Mesenchymal stem cell (in vitro differentiated cells and primary cell): ENCODE measurements at regions not wholly inside any gene's neighbourhood (a gene's known extent, or its start where the extent isn't known, plus 50 kb on each side); places are given as distances from the start of the nearest gene placed in this dataset.

Experiments
- DNase-seq: peaks from one replicate; pipeline ENCODE4 v3.0.0-alpha.2; 2013
- H2AFZ ChIP-seq: one replicate; pipeline ENCODE4 v1.6.1; 2013; ENCODE audit warnings: low read depth, mild to moderate bottlenecking, control low read depth, inconsistent platforms, low read length, moderate library complexity
- H2AK5ac ChIP-seq: 2 replicates; pipeline ENCODE4 v1.6.1; 2013; ENCODE audit warnings: low read length, moderate library complexity, mild to moderate bottlenecking, inconsistent platforms; ENCODE audit not compliant: severe bottlenecking
- H2BK120ac ChIP-seq: one replicate; pipeline ENCODE4 v1.6.1; 2013; ENCODE audit warnings: low read depth, mild to moderate bottlenecking, inconsistent platforms, low read length, moderate library complexity
- H2BK12ac ChIP-seq, 2 experiments: one replicate each; pipeline ENCODE4 v1.6.1; 2013; ENCODE audit warnings: inconsistent platforms in 2 of 2, low read length in 2 of 2, mild to moderate bottlenecking in 2 of 2, moderate library complexity in 2 of 2, control low read depth in 1 of 2
- H2BK15ac ChIP-seq: one replicate; pipeline ENCODE4 v1.6.1; 2013; ENCODE audit warnings: mild to moderate bottlenecking, low read depth, inconsistent platforms; ENCODE audit not compliant: poor library complexity, severe bottlenecking
- H2BK5ac ChIP-seq: 2 replicates; pipeline ENCODE4 v1.6.1; 2013; ENCODE audit warnings: low read depth, mild to moderate bottlenecking, low read length, control low read depth, inconsistent platforms; ENCODE audit not compliant: poor library complexity, severe bottlenecking
- H3K14ac ChIP-seq, 2 experiments: one replicate each; pipeline ENCODE4 v1.6.1; 2013; ENCODE audit warnings: inconsistent platforms in 2 of 2, low read length in 2 of 2, control low read depth in 1 of 2, mild to moderate bottlenecking in 1 of 2, moderate library complexity in 1 of 2
- H3K18ac ChIP-seq, 2 experiments: one replicate each; pipeline ENCODE4 v1.6.1; 2013; ENCODE audit warnings: inconsistent platforms in 2 of 2, low read length in 2 of 2, control low read depth in 1 of 2, low read depth in 1 of 2, mild to moderate bottlenecking in 1 of 2
- H3K23ac ChIP-seq, 2 experiments: one replicate each; pipeline ENCODE4 v1.6.1; 2013; ENCODE audit warnings: inconsistent platforms in 2 of 2, low read length in 2 of 2, mild to moderate bottlenecking in 2 of 2, moderate library complexity in 2 of 2, control low read depth in 1 of 2
- H3K27ac ChIP-seq: 2 replicates; pipeline ENCODE4 v1.5.1; 2013; ENCODE audit warnings: mild to moderate bottlenecking, moderate library complexity, low read length, control low read depth, inconsistent platforms; ENCODE audit not compliant: poor library complexity, severe bottlenecking
- H3K27me3 ChIP-seq, 2 experiments: 2 replicates each; pipeline versions ENCODE4 v1.6.1 to v1.7.0; 2013; ENCODE audit warnings: low read length in 2 of 2, mild to moderate bottlenecking in 2 of 2, moderate library complexity in 2 of 2, control low read depth in 1 of 2, inconsistent platforms in 1 of 2; ENCODE audit not compliant: control insufficient read depth in 1 of 2, insufficient read depth in 1 of 2
- H3K36me3 ChIP-seq, 2 experiments: 2 replicates each; pipeline versions ENCODE4 v1.6.1 to v1.7.0; 2013; ENCODE audit warnings: low read length in 2 of 2, control low read depth in 1 of 2, inconsistent platforms in 1 of 2, low read depth in 1 of 2, mild to moderate bottlenecking in 1 of 2; ENCODE audit not compliant: insufficient read depth in 2 of 2, control insufficient read depth in 1 of 2
- H3K4ac ChIP-seq, 2 experiments: one replicate each; pipeline ENCODE4 v1.6.1; 2013; ENCODE audit warnings: inconsistent platforms in 2 of 2, low read length in 2 of 2, mild to moderate bottlenecking in 2 of 2, moderate library complexity in 2 of 2, control low read depth in 1 of 2, low read depth in 1 of 2
- H3K4me1 ChIP-seq: 2 replicates; pipeline ENCODE4 v1.6.1; 2013; ENCODE audit warnings: low read depth, low read length, control low read depth; ENCODE audit not compliant: control insufficient read depth, insufficient read depth
- H3K4me2 ChIP-seq: 2 replicates; pipeline ENCODE4 v1.6.1; 2013; ENCODE audit warnings: low read length, mild to moderate bottlenecking, inconsistent platforms; ENCODE audit not compliant: poor library complexity, severe bottlenecking
- H3K4me3 ChIP-seq, 2 experiments: 2 replicates each; pipeline versions ENCODE4 v1.5.1 to v1.7.0; 2013; ENCODE audit warnings: low read length in 2 of 2, mild to moderate bottlenecking in 2 of 2, control low read depth in 1 of 2, low read depth in 1 of 2; ENCODE audit not compliant: insufficient read depth in 1 of 2
- H3K79me1 ChIP-seq: replicated peaks from 2 replicates; pipeline ENCODE4 v1.6.1; 2013; ENCODE audit warnings: mild to moderate bottlenecking, control low read depth, low read length, inconsistent platforms; ENCODE audit not compliant: poor library complexity, severe bottlenecking
- H3K9ac ChIP-seq: 2 replicates; pipeline ENCODE4 v1.7.0; 2013; ENCODE audit warnings: mild to moderate bottlenecking, low read length, moderate library complexity
- H3K9me3 ChIP-seq: 2 replicates; pipeline ENCODE4 v1.7.0; 2013; ENCODE audit warnings: mild to moderate bottlenecking, low read length; ENCODE audit not compliant: control insufficient read depth
- H4K8ac ChIP-seq: one replicate; pipeline ENCODE4 v1.6.1; 2013; ENCODE audit warnings: inconsistent platforms, mild to moderate bottlenecking, low read length, moderate library complexity
- H4K91ac ChIP-seq: one replicate; pipeline ENCODE4 v1.6.1; 2013; ENCODE audit warnings: mild to moderate bottlenecking, low read length, inconsistent platforms
- WGBS: methylation state at CpG from one replicate; pipeline ENCODE4 v1.1.7; 2013; ENCODE audit warnings: mixed read lengths; 5-methylcytosine and 5-hydroxymethylcytosine counted together

DNA sequence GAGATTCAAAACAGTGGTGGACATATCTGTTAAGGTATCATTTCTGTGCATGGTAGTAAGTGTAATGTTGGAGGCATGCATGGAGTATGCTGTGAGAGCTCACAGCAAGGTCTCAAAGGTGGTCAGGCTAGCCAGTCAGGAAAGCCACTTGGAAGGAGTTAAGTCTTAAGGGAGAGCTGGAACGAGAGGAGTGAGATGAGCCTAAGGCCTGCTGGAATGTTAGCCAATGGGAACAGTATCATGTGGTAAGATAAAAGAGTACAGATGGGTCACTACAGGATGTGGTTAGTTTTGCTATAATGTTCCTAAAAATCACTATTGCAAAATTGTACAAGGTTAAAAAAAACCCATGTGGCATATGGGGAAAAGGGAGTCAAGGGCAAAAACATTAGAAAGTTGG lies 311.7 kb upstream of the E2F7 start:
- H3K4me1 ChIP-seq, result no peaks in the 10 kb centered on the region
- 50% methylated on average over 1 of the region's 1 CpG for WGBS
- DNase-seq, result peak; percentile 4

DNA sequence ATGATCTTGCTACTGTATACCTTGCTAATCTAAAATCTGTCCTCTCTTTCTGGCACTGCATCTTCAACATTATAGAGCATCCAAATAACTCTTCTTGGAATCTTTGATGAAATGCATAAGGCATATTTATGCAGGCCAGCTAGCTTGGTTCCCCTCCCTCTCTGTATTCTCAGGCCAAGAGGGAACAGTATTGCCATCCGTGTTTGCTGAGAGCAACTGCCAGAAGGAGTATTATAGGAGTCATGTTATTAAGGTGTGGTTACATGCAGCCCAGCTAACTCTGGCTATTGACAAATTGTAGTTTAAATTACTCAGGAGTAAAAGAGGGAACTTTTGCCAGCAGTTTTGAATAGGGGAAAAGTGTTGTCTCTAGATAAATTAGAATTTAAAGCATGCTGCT lies 309.3 kb upstream of the E2F7 start:
- H3K14ac ChIP-seq, result no peak overlapping the region
- WGBS, result 81% methylated on average over 1 of the region's 1 CpG
- H3K18ac ChIP-seq, result no peak overlapping the region
- no peaks in the 10 kb centered on the region for H3K9me3 ChIP-seq
- H2AFZ ChIP-seq, result no peak overlapping the region
- no peak overlapping the region for H3K4ac ChIP-seq
- H2BK5ac ChIP-seq, result no peak overlapping the region
- H2BK120ac ChIP-seq, result no peak overlapping the region
- no peak overlapping the region for H4K91ac ChIP-seq
- no peaks in the 10 kb centered on the region for H3K79me1 ChIP-seq
- no peak overlapping the region for H3K27ac ChIP-seq
- no peak overlapping the region for H2BK12ac ChIP-seq
- no peak for DNase-seq
- H3K9ac ChIP-seq, result no peak overlapping the region
- no peaks in the 10 kb centered on the region for H3K36me3 ChIP-seq
- H3K4me1 ChIP-seq, result no peaks in the 10 kb centered on the region
- H3K4me3 ChIP-seq, result no peak overlapping the region
- H3K4me2 ChIP-seq, result no peak overlapping the region
- H2AK5ac ChIP-seq, result no peak overlapping the region
- no peaks in the 10 kb centered on the region for H3K27me3 ChIP-seq
- H3K23ac ChIP-seq, result no peak overlapping the region
- H4K8ac ChIP-seq, result no peak overlapping the region
- no peak overlapping the region for H2BK15ac ChIP-seq

More for the DNA sequence above, 311.7 kb upstream of the E2F7 start:
- H2AK5ac ChIP-seq, result no peak overlapping the region
- no peak overlapping the region for H2BK5ac ChIP-seq
- no peak overlapping the region for H3K4me3 ChIP-seq
- H3K23ac ChIP-seq, result no peak overlapping the region
- H2AFZ ChIP-seq, result no peak overlapping the region
- no peak overlapping the region for H3K27ac ChIP-seq
- no peak overlapping the region for H3K9ac ChIP-seq
- no peak overlapping the region for H3K14ac ChIP-seq
- H3K4me2 ChIP-seq, result no peak overlapping the region
- no peak overlapping the region for H2BK15ac ChIP-seq
- no peaks in the 10 kb centered on the region for H3K36me3 ChIP-seq
- H3K4ac ChIP-seq, result no peak overlapping the region
- no peak overlapping the region for H4K8ac ChIP-seq
- no peak overlapping the region for H4K91ac ChIP-seq
- no peak overlapping the region for H2BK120ac ChIP-seq
- no peaks in the 10 kb centered on the region for H3K27me3 ChIP-seq
- H3K18ac ChIP-seq, result no peak overlapping the region
- no peaks in the 10 kb centered on the region for H3K9me3 ChIP-seq
- H3K79me1 ChIP-seq, result no peaks in the 10 kb centered on the region
- H2BK12ac ChIP-seq, result no peak overlapping the region

DNA sequence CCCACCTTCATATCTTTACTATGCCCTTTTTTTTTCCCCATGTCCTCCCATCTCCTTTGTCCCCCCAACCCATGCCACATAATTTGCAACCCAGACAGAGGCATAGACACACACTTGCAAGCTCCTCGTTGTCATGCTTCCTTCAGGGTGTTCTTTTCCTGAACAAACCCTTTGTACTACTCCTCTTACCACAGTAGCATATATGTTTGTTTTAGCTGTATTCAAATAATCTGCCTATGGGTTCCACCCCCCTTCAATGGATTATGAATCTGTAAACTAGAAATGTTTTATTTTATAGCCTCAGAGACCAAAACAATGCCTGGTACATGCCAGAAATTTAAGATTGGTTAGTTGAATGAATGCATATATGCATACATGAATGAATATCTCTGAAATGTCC lies 307.1 kb upstream of the E2F7 start:
- no peaks in the 10 kb centered on the region for H3K9me3 ChIP-seq
- H3K14ac ChIP-seq, result no peak overlapping the region
- no peak overlapping the region for H3K23ac ChIP-seq
- H3K4me2 ChIP-seq, result no peak overlapping the region
- H2BK12ac ChIP-seq, result no peak overlapping the region
- no peak overlapping the region for H3K4ac ChIP-seq
- no peak overlapping the region for H4K8ac ChIP-seq
- no peak overlapping the region for H2BK5ac ChIP-seq
- H3K27me3 ChIP-seq, result no peaks in the 10 kb centered on the region
- no peak overlapping the region for H3K27ac ChIP-seq
- H3K18ac ChIP-seq, result no peak overlapping the region
- no peaks in the 10 kb centered on the region for H3K4me1 ChIP-seq
- H4K91ac ChIP-seq, result no peak overlapping the region
- no peaks in the 10 kb centered on the region for H3K36me3 ChIP-seq
- 80% methylated on average over 1 of the region's 1 CpG for WGBS
- DNase-seq, result no peak
- H3K79me1 ChIP-seq, result no peaks in the 10 kb centered on the region
- no peak overlapping the region for H2BK15ac ChIP-seq
- H3K9ac ChIP-seq, result no peak overlapping the region
- no peak overlapping the region for H2AFZ ChIP-seq
- no peak overlapping the region for H2BK120ac ChIP-seq
- no peak overlapping the region for H3K4me3 ChIP-seq
- no peak overlapping the region for H2AK5ac ChIP-seq

DNA sequence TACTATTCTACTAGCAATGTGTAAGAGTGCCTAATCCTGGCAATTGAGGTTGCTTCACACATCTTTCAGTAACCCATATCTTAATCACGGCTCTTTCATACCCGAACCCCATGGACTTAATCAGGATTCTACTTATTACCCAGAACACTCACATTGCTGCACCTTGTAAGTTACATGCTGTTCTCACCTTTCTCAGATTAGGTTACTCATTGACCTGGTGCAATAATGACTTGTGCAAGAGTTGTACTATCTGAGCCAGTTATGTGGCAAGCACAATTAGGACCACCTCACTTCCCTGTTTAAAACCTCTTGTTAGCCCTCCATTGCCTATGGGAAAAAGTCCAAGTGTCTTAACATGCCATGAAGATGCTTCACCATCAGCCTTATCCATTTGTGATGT lies 306.7 kb upstream of the E2F7 start:
- H2AFZ ChIP-seq, result no peak overlapping the region
- no peak overlapping the region for H3K4me2 ChIP-seq
- DNase-seq, result no peak
- H3K4me3 ChIP-seq, result no peak overlapping the region
- H2AK5ac ChIP-seq, result no peak overlapping the region
- peak overlapping the region in 1 of 2 experiments; percentile 59 for H3K14ac ChIP-seq
- H3K9me3 ChIP-seq, result no peaks in the 10 kb centered on the region
- H3K4me1 ChIP-seq, result no peaks in the 10 kb centered on the region
- H3K9ac ChIP-seq, result no peak overlapping the region
- no peak overlapping the region for H3K18ac ChIP-seq
- H2BK120ac ChIP-seq, result no peak overlapping the region
- no peak overlapping the region for H3K23ac ChIP-seq
- WGBS, result 94% methylated on average over 2 of the region's 2 CpGs
- no peaks in the 10 kb centered on the region for H3K36me3 ChIP-seq
- H4K8ac ChIP-seq, result no peak overlapping the region
- H2BK12ac ChIP-seq, result no peak overlapping the region
- no peaks in the 10 kb centered on the region for H3K79me1 ChIP-seq
- H3K27ac ChIP-seq, result no peak overlapping the region
- H2BK5ac ChIP-seq, result no peak overlapping the region
- no peak overlapping the region for H4K91ac ChIP-seq
- H3K27me3 ChIP-seq, result no peaks in the 10 kb centered on the region
- no peak overlapping the region for H3K4ac ChIP-seq
- H2BK15ac ChIP-seq, result no peak overlapping the region
